ENCODE measurements at regions not wholly inside any gene's neighbourhood (a gene's known extent, or its start where the extent isn't known, plus 50 kb on each side); places are given as distances from the start of the nearest gene placed in this dataset.
"Not testable (repeated sequence)": the region's sequence is repeated elsewhere in the genome, so short reads cannot be mapped to it uniquely, and the experiment has no call there.

DNA sequence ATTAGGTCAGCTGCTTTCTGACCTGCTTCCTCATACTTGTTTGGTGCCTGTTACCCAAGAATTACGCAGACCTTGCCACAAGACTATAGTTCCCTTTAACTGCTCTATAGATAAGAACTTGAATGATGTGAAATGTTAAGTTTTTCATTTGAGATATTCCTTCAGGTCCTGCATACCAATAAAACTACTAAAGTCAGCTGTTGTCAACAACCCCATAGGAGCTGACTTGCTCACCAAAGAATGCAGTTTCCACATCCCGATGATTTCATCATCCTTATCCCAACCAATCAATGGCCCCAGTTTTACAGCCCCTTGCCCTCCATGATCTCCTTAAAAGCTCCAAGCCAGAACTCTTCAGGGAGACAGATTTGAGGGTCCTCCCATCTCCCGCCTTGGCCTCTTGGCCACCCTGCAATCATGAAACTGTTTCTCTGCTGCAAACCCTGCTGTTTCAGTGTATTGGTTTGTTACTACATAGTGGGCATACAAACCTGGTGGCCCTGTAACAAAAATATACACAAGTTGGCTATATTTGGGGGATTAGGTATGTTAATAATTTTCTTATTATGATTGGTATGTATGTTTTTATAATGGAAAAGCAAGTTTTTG is 396.3 kb upstream of the CHST9 start:
- no peak for DNase-seq (ENCODE audit: low read depth, low spot score)

GRCh38 chr18:27579364-27579763 is 394.3 kb upstream of the CHST9 start:
- DNase-seq (ENCODE audit: low read depth, low spot score), result no peak

DNA sequence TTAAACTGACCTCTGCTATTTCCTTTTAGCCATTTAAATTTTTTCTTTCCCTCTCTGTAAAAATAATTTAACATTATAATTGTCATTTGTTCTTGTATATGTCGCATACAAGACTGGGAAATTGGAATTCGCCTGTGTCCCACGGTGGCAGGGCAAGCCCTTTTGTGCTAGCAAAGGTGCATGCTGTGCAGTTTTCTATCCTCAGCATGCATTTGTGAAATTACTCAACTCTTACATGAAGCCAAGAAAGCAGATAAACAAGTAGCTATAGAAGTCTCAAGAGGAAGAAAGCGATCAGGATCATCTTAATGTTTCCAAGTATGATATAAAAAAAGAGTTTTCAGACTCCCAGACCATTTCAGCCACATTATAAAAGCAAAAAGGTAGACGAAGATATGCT is 392.6 kb upstream of the CHST9 start:
- DNase-seq (ENCODE audit: low read depth, low spot score), result no peak

DNA sequence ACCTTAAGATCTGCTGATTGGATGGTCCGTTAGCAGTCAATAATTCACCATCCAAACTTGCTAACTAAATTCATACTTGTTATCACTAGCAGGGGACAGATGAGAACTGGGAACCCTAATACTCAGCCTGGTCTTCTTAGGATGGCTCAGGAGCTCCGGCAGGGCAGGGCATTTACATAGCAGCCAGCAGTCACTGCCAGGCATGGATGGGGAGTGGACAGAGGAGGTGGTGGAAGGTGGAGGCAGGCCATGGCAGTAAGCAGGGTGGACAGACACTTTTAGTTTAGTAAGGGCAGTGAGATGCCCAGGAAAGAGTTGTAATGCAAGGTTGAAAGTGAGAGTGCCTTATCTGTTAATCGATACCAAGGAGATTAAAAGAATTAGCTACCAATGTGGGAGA is 392.2 kb upstream of the CHST9 start:
- DNase-seq (ENCODE audit: low read depth, low spot score), result no peak

DNA sequence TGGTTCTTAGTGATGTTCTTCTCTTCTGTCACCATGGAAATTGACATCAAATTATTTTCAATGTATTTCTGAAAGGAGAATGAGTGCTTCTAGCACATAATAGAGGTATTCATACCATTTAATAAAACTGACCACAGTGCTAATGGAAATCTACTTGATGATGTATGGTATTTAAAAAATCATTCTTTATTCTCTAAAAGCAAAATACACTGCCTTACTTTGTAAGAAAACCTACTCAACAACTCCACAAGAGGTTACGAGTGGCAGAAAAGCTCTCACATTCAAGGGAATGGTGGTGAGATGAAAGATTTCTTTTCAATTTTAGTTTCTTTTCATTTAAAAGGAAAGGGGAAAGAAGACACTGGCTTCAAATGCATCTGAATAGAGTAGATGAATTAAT is 382.3 kb upstream of the CHST9 start:
- no peak for DNase-seq (ENCODE audit: low read depth, low spot score)

DNA sequence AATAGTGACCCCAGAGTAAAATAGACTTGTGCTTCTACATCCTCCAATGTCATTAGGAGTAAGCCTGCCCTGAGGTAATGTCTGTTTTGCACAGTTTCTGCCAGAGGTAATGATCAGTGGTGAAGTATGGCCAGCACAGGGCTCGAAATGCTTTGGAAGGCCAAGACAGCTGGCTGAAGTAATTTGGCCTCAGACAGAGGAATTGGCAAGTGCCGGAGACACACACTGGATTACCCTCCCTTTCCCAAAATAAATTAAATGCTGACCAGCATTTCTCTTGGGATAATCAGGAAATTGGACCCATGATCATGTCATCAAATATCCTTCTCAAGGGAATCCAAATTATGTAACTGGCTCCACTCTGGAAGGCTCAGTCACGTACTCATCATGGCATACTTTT is 379.0 kb upstream of the CHST9 start:
- DNase-seq (ENCODE audit: low read depth, low spot score), result no peak

DNA sequence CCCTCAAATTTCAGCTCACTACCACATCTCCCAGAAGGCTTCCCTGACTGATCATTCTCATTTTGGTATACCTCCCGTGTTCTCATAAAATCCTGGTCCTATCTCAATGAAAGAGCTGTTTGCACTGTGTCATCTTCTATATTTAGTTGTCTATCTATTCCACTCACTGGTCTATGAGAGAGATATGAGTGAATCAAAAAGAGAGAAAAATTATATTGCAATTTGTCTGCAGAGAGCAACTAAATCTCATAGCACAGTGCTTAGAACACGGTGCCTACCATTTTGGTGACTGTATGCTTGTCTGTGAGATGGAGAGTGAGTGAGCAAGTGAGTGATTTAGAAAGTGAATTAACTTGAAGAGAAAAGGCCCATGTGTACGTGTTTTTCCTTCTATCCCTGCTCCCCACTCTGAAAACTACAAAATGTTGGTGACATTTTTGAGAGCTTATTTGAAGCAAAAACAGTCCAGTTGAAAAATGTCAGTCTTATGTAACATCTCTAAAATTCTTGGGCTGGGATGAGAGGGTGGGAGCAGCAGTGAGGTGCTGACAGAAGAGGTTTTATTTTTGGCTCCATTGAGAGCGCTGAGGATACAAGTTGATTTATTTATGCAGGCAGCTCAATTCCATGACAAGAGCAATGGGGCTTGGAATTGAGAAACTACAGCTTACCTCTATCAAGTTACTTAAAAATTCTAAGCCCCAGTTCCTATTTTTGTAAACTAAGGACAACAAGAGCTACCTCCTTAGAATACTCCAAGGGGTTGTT is 373.5 kb upstream of the CHST9 start:
- DNase-seq (ENCODE audit: low read depth, low spot score), result no peak

DNA sequence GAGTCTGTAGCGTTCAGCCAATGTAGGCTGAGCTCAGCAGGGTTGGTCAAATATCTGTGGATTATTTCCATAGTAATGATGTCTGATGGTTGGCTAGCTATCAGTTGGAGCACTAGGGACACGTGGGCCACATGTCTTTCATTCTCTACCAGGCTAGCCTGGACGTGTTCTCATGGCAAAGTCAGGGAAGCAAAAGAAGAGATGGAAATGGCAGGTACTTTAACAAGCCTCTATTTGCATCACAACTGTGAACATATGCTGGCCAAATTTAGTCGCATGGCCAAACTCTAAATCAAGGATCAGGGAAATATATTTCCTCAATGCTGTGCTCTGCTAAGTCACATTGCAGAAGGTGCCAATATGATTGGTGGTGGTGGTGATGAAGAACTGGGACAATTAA is 371.6 kb upstream of the CHST9 start:
- DNase-seq (ENCODE audit: low read depth, low spot score), result no peak

GRCh38 chr18:27549335-27550039 is 364.4 kb upstream of the CHST9 start:
- DNase-seq (ENCODE audit: low read depth, low spot score), result no peak

- no peak for DNase-seq (ENCODE audit: low read depth, low spot score)
These were observed 361.9 kb upstream of the CHST9 start for GRCh38 chr18:27546991-27547390.

GRCh38 chr18:27544206-27544605 is 359.1 kb upstream of the CHST9 start:
- no peak for DNase-seq (ENCODE audit: low read depth, low spot score)

- DNase-seq (ENCODE audit: low read depth, low spot score), result no peak
These were observed 356.2 kb upstream of the CHST9 start for GRCh38 chr18:27541293-27541692.

GRCh38 chr18:27540111-27540510 is 355.0 kb upstream of the CHST9 start:
- no peak for DNase-seq (ENCODE audit: low read depth, low spot score)

- DNase-seq (ENCODE audit: low read depth, low spot score), result no peak
These were observed 343.9 kb upstream of the CHST9 start for GRCh38 chr18:27528925-27529521.

DNA sequence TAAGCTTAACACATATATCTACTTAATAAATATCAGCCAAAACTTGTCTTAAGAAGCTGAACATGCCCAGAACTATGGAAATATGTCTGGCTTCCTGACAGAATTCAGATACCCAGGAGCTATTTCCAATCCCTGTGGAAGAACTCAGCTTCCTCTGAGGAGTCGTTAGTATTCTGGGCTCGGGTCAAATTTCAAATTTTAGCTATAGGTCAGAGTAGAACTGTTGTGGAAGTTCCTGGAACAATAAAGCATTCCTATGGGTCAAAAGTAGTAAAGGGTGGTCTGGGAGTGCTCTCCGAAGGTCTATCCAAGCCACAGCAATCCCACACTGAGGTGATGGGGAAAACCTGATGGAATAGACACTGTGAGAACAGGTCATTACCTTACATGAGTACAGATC is 342.7 kb upstream of the CHST9 start:
- DNase-seq (ENCODE audit: low read depth, low spot score), result no peak

DNA sequence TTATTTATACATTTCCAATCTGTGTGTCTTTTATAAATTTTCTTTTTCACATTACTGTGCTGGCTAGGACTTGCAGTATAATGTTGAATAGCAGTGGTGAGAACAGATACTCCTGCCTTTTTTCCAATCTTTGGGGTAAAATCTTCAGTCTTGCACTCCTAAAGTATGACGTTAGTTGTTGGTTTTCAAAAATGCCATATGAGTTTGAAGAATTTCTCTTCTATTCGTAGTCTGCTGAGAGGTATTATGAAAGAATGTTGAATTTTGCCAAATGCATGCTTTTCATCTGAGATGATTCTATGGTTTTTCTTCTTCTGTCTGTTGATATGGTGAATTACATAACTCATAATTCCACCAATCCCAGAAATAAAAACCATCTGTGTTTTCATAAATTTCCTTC is 335.3 kb upstream of the CHST9 start:
- no peak for DNase-seq (ENCODE audit: low read depth, low spot score)

DNA sequence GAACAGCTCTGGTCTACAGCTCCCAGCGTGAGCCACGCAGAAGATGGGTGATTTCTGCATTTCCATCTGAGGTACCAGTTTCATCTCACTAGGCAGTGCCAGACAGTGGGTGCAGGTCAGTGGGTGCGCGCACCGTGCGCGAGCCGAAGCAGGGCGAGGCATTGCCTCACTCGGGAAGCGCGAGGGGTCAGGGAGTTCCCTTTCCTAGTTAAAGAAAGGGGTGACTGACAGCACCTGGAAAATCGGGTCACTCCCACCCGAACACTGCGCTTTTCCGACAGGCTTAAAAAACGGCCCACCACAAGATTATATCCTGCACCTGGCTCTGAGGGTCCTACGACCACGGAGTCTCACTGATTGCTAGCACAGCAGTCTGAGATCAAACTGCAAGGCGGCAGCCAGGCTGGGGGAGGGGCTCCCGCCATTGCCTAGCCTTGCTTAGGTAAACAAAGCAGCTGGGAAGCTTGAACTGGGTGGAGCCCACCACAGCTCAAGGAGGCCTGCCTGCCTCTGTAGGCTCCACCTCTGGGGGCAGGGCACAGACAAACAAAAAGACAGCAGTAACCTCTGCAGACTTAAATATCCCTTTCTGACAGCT is 325.0 kb upstream of the CHST9 start:
- DNase-seq (ENCODE audit: low read depth, low spot score), result not testable (repeated sequence)

DNA sequence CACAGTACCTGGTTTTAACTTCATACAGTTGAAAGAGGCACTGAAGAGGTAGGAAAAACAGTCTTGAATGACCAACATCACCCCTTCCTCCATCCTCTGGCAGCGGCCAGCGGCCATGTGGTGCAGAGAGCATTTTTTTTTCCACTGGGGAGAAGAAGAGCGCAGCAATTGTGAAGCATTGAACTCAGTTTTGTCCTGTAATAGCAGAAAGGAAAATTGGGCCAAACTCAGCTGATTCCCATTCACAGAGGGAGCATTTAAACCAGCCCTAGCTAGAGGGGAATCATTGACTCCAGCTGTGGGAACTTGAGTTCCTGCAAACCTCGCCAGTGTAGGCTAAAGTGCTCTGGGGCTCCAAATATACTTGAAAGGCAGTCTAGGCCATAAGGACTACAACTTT is 316.6 kb upstream of the CHST9 start:
- DNase-seq (ENCODE audit: low read depth, low spot score), result no peak

- DNase-seq (ENCODE audit: low read depth, low spot score), result no peak
These were observed 315.4 kb upstream of the CHST9 start for GRCh38 chr18:27500531-27500930.

DNA sequence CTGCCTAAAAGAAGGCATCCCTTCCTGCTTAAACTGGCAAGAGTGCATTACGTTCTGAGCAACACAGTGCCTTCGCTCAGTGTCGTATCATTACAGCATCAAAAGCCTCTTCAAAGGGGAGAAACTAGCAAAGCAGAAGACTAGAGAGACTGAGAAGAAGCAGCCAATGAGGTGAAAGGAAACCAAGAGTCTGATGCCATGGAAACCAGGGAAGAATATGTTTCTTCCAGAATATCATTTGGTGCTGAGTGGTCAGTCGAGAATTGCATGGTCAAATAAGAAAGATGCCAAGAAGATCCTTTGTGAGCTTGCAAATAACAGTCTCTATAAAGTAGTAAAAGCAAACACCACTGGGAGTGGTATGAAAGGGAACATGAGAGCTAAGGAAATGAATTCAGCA is 312.1 kb upstream of the CHST9 start:
- DNase-seq (ENCODE audit: low read depth, low spot score), result no peak

- DNase-seq (ENCODE audit: low read depth, low spot score), result no peak
These were observed 308.1 kb upstream of the CHST9 start for GRCh38 chr18:27493182-27493581.

GRCh38 chr18:27491772-27492171 is 306.7 kb upstream of the CHST9 start:
- DNase-seq (ENCODE audit: low read depth, low spot score), result no peak

All from smooth muscle cell of the brain vasculature (primary cell).